Mesothelial cell of epicardium (in vitro differentiated cells): ENCODE measurements at regions not wholly inside any gene's neighbourhood (a gene's known extent, or its start where the extent isn't known, plus 50 kb on each side); places are given as distances from the start of the nearest gene placed in this dataset.

ENCODE experiments used
- DNase-seq, 2 experiments: peaks; one replicate each; pipeline ENCODE4 v3.0.0; 2021; ENCODE audit warnings: low spot score in 2 of 2; ENCODE audit not compliant: unreplicated experiment in 2 of 2
- H3K27ac Mint-ChIP-seq: 2 replicates; pipeline ENCODE4 v1.8.0; 2021; ENCODE audit warnings: mixed read lengths
- H3K27me3 Mint-ChIP-seq: 2 replicates; pipeline ENCODE4 v1.8.0; 2021; ENCODE audit warnings: low read depth, mixed read lengths
- H3K36me3 Mint-ChIP-seq: 2 replicates; pipeline ENCODE4 v1.8.0; 2021; ENCODE audit warnings: mixed read lengths
- H3K4me1 Mint-ChIP-seq: 2 replicates; pipeline ENCODE4 v1.8.0; 2021; ENCODE audit warnings: mixed read lengths
- H3K4me3 Mint-ChIP-seq: 2 replicates; pipeline ENCODE4 v1.8.0; 2021; ENCODE audit warnings: mild to moderate bottlenecking, moderate library complexity, mixed read lengths
- H3K9me3 Mint-ChIP-seq: 2 replicates; pipeline ENCODE4 v1.8.0; 2021; ENCODE audit warnings: mixed read lengths
- TF ChIP-seq, protein P1 (sequence below): fragments of 200-600 bp; sonication (generic); IDR thresholded peaks from one replicate; pipeline ENCODE4 v1.5.0; 2021; ENCODE audit warnings: antibody characterized with exemption; ENCODE audit not compliant: unreplicated experiment

DNA sequence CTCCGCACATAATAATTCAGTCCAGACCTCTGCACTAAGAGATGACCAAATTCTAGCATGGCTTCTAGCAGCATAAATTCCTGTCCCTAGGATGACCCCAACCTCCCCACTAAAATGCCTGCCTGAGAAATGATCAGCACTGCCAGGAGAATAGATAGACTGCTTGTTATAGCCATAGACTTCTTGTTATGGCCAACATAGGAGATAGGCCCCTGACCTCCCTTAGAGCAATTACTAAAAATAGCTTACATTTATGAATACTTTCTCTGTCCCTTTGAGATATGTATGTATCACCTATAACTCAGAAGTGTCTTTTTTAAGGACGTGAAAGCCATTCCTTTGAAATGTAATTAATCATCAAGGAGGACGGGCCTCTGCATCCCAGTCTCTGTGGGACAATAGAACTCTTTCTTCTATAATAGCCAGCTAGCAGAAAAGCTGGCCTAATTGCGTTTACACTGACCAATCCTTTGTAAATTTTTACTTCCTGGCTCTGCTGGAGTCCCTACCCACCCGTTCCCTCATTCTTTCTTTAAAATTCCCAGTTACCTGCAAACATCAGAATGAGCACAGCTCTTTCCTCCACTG lies 1002.7 kb downstream of the CDH18 start:
- Mint-ChIP-seq H3K27me3 (no peaks in the 10 kb centered on the region), H3K4me1 (peaks cover 16% of the 10 kb centered on the region), H3K27ac (no peak overlapping the region), H3K9me3 (peaks cover 26% of the 10 kb centered on the region), H3K4me3 (no peak overlapping the region), H3K36me3 (peaks cover 14% of the 10 kb centered on the region)
- TF ChIP-seq, protein P1, sequence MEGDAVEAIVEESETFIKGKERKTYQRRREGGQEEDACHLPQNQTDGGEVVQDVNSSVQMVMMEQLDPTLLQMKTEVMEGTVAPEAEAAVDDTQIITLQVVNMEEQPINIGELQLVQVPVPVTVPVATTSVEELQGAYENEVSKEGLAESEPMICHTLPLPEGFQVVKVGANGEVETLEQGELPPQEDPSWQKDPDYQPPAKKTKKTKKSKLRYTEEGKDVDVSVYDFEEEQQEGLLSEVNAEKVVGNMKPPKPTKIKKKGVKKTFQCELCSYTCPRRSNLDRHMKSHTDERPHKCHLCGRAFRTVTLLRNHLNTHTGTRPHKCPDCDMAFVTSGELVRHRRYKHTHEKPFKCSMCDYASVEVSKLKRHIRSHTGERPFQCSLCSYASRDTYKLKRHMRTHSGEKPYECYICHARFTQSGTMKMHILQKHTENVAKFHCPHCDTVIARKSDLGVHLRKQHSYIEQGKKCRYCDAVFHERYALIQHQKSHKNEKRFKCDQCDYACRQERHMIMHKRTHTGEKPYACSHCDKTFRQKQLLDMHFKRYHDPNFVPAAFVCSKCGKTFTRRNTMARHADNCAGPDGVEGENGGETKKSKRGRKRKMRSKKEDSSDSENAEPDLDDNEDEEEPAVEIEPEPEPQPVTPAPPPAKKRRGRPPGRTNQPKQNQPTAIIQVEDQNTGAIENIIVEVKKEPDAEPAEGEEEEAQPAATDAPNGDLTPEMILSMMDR: no peak
- DNase-seq: no peak

DNA sequence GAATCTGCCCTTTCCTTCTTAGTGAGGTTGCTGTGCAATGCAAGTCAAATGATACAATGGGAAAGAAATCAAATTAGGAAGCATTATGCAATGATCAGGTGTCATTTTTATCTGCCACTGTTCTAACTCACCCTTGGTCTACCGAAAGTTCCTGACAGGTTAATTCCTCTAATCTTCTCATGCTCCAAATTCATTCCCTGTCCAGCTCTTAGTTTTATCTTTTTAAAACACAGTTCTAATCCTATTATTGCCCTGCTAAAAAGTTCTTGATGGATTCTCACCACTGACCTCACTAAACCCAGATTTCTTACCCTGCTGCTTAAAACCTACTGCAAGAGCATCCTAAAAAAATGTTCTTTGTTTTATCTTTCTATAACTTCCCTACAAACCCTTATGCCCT lies 1000.9 kb downstream of the CDH18 start:
- DNase-seq: no peak
- TF ChIP-seq, protein P1: no peak
- Mint-ChIP-seq H3K27ac (no peak overlapping the region), H3K36me3 (peaks cover 8% of the 10 kb centered on the region), H3K4me3 (no peak overlapping the region), H3K27me3 (no peaks in the 10 kb centered on the region), H3K9me3 (peaks cover 16% of the 10 kb centered on the region), H3K4me1 (peaks cover 16% of the 10 kb centered on the region)

DNA sequence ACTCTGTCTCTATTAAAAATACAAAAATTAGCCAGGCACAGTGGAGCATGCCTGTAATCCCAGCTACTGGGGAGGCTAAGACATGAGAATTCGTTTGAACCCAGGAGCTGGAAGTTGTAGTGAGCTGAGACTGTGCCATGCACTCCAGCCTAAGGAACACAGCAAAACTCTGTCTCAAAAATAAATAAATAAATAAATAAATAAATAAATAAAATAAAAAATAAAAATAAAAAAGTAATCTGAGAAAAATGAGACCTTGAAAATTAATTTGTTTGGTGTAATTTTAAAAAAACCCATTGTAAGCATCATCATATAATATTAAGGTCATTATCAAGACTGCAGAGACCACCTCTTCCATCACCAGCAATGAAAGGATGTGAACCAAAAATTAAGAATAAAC lies 997.1 kb downstream of the CDH18 start:
- Mint-ChIP-seq H3K27me3 (no peaks in the 10 kb centered on the region), H3K4me3 (no peak overlapping the region), H3K4me1 (peaks cover 12% of the 10 kb centered on the region), H3K27ac (no peak overlapping the region), H3K36me3 (no peaks in the 10 kb centered on the region), H3K9me3 (no peaks in the 10 kb centered on the region)
- TF ChIP-seq, protein P1: no peak
- no peak for DNase-seq

DNA sequence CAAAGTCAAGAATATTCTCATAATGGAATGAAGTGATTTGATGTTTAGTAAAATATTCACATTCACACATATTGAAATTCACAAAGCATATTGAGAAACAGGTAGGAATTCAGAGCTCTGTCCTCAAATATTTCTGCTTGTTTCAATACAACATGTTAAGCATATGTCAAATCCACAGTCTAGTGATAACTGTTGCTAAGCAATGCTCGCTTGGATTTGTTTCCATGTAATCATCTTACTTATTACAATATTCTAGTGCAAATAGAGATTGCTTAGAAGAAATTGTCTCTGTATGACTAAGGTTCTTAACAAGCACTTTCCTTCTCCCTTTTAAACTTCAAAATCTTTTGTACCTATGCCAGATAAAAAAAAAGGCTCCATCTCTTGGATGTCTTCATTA lies 995.7 kb downstream of the CDH18 start:
- no peaks in the 10 kb centered on the region for H3K36me3 Mint-ChIP-seq
- H3K27me3 Mint-ChIP-seq: no peaks in the 10 kb centered on the region
- H3K4me1 Mint-ChIP-seq: peaks cover 5% of the 10 kb centered on the region
- H3K4me3 Mint-ChIP-seq: no peak overlapping the region
- DNase-seq: no peak
- H3K9me3 Mint-ChIP-seq: no peaks in the 10 kb centered on the region
- H3K27ac Mint-ChIP-seq: no peak overlapping the region
- TF ChIP-seq, protein P1: no peak

DNA sequence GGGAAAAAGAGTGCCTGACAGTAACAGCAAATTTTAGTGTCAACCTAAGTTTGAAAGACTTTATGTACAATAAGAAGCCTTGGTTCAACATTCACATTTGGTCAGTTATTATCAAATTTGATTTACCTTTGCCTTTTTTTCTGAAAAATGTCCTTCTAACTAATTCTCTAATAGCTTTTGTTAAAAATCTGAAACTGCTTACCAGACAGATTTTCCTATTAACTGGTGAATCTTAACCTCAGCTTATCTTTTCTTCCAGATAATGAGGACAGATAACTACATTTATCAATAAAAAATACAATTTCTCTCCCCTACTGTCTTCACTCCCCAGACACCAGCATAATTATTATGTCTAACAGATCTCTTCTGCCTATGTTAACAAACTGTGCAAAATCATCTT lies 988.5 kb downstream of the CDH18 start:
- no peak overlapping the region for H3K4me3 Mint-ChIP-seq
- H3K27ac Mint-ChIP-seq: no peak overlapping the region
- peaks cover 2% of the 10 kb centered on the region for H3K4me1 Mint-ChIP-seq
- TF ChIP-seq, protein P1: no peak
- no peak for DNase-seq
- H3K36me3 Mint-ChIP-seq: no peaks in the 10 kb centered on the region
- H3K27me3 Mint-ChIP-seq: no peaks in the 10 kb centered on the region
- H3K9me3 Mint-ChIP-seq: no peaks in the 10 kb centered on the region

DNA sequence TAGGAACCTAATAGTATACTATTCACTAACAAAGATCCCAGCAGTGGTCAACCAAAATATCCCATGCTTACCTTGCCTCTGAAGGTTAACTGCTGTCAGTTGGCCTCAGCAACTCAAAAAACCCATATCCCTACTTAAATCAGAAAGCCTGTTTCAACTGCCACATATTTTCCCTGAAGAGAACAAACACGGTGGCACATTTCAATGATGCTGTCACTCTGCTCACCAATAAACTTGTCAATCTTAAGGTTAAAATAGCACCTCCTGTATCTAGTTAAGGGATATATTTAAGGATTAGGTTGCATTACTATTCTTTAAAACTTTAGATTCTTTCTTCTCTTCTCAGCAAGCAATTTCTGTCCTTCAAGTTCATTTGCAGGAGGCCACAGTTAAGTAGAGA lies 986.9 kb downstream of the CDH18 start:
- no peaks in the 10 kb centered on the region for H3K36me3 Mint-ChIP-seq
- H3K27me3 Mint-ChIP-seq: no peaks in the 10 kb centered on the region
- H3K4me1 Mint-ChIP-seq: peaks cover 2% of the 10 kb centered on the region
- H3K4me3 Mint-ChIP-seq: no peak overlapping the region
- no peak for DNase-seq
- TF ChIP-seq, protein P1: no peak
- no peak overlapping the region for H3K27ac Mint-ChIP-seq
- peaks cover 4% of the 10 kb centered on the region for H3K9me3 Mint-ChIP-seq
